ENCODE measurements at regions not wholly inside any gene's neighbourhood (a gene's known extent, or its start where the extent isn't known, plus 50 kb on each side); places are given as distances from the start of the nearest gene placed in this dataset.
"Not testable (repeated sequence)": the region's sequence is repeated elsewhere in the genome, so short reads cannot be mapped to it uniquely, and the experiment has no call there.

DNA sequence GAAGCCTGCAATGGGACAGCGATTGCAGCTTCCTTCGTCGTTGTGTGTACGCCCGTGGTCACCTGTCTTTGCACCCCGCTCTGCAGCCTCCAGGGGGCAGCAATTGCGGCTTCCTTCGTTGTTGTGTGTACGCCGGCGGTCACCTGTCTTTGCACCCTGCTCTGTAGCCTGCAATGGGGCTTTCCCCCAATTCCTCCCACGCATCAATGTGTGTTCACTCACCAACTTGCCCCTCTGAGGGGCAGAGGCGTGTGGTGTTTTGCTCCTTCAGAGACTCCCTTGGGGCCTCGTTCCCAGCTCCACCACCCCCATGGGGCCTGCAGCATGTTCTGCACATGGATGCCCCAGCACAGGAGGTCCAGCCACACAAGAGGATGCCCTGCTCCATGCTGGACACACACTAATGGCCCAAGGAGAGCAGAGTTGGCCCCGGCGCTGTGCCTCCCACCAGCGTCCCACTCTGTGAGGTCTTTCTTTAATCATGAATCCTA is 197.1 kb downstream of the LAT start:
- DNase-seq (ENCODE audit: low read depth, low spot score); in situ Hi-C loops (cut with HindIII; ENCODE audit: low sequenced_read_pairs); H3K4me3 ChIP-seq (ENCODE audit: low read depth, low read length): not testable (repeated sequence)
- TF ChIP-seq, protein P1, sequence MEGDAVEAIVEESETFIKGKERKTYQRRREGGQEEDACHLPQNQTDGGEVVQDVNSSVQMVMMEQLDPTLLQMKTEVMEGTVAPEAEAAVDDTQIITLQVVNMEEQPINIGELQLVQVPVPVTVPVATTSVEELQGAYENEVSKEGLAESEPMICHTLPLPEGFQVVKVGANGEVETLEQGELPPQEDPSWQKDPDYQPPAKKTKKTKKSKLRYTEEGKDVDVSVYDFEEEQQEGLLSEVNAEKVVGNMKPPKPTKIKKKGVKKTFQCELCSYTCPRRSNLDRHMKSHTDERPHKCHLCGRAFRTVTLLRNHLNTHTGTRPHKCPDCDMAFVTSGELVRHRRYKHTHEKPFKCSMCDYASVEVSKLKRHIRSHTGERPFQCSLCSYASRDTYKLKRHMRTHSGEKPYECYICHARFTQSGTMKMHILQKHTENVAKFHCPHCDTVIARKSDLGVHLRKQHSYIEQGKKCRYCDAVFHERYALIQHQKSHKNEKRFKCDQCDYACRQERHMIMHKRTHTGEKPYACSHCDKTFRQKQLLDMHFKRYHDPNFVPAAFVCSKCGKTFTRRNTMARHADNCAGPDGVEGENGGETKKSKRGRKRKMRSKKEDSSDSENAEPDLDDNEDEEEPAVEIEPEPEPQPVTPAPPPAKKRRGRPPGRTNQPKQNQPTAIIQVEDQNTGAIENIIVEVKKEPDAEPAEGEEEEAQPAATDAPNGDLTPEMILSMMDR (IDR thresholded peaks at IDR 0.05; ENCODE audit: low read depth, low read length), result peak; percentile 31

DNA sequence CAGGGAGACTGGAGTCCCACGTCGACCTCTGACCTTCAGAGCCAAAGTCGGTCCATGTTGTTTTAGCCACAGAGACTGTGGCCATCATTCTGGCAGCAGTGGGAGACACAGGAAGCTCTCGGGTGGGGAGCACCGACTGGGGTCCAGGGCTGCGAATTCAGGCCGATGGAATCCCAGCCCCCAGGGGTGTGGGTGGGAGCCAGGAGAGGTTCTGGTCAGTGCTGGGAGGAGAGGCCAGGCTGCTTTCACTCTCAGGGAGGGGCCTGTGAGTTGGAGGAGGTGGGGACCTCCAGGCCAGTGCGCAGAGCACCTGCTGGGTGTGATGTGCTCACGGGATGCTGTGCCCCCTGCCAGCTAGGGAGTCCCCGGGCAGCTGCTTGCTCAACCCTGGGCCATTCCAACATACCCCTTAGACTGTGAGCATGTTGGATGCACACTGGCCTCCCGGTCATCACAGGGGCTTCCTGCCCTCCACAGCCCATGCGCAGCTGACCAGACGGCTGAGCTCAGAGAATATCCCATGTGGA is 196.5 kb downstream of the LAT start:
- in situ Hi-C loops (cut with HindIII; ENCODE audit: low sequenced_read_pairs); DNase-seq (ENCODE audit: low read depth, low spot score); H3K4me3 ChIP-seq (ENCODE audit: low read depth, low read length): not testable (repeated sequence)

DNA sequence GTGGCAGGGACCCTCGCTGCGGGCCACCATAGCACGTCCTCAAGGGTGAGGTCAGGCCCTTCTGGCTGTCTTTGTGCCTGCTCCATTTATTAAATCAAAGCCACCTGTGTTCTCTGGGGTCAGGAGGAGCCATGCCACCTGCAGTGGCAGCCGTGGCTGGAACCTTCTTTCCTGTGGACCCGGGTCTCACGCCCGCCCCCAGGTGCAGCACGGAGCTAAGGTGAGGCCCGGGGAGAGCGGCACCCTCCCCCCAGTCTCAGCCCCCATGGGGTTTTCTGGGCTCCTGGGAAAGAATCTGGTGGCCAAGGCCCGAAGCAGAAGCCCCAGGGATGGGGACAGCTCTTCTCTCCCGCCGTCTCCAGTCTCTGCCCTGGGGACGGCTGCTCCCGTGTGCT is 195.4 kb downstream of the LAT start:
- in situ Hi-C loops (cut with HindIII; ENCODE audit: low sequenced_read_pairs); H3K4me3 ChIP-seq (ENCODE audit: low read depth, low read length); DNase-seq (ENCODE audit: low read depth, low spot score): not testable (repeated sequence)

DNA sequence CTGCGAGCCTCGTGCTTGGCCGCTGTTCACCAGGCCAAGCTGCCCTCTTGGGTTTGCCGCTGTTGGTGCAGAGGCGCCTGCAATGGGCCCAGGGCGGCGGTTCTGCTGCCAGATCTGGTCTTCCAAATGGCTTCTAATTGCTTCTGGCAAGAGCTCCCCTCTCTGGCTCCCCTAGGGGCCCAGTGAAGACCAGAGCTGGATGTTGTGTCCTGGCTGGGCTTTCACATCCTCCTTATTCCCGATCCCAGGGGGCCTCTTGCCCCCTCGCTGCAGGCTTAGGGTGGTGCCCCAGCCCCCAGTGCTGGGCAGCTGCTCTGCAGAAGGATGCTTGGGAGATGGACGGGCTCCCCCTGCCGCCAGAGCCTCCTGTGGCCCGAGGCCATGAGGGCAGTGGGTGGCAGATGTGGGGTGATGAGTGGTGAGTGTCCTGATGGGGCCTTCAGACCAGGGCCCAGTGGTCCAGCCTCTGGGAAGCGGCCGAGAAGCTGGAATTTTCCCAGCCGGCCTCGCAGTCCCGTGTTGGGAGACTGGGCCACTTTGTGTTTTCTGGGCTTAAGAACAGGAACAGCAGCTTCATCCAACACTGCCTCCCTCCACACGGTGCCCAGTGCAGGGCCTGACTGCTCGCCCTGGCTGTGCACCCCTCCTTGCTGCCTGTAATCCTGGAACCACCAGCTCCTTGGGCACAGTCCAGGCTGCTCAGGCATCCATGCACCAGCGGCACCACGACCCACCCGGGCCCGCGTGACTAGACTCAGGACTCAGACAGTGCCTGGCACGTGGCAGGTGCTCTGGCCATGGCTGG is 194.8 kb downstream of the LAT start:
- in situ Hi-C loops (cut with HindIII; ENCODE audit: low sequenced_read_pairs); H3K4me3 ChIP-seq (ENCODE audit: low read depth, low read length); DNase-seq (ENCODE audit: low read depth, low spot score): not testable (repeated sequence)
- TF ChIP-seq, protein P1 (IDR thresholded peaks at IDR 0.05; ENCODE audit: low read depth, low read length), result peak; percentile 29

DNA sequence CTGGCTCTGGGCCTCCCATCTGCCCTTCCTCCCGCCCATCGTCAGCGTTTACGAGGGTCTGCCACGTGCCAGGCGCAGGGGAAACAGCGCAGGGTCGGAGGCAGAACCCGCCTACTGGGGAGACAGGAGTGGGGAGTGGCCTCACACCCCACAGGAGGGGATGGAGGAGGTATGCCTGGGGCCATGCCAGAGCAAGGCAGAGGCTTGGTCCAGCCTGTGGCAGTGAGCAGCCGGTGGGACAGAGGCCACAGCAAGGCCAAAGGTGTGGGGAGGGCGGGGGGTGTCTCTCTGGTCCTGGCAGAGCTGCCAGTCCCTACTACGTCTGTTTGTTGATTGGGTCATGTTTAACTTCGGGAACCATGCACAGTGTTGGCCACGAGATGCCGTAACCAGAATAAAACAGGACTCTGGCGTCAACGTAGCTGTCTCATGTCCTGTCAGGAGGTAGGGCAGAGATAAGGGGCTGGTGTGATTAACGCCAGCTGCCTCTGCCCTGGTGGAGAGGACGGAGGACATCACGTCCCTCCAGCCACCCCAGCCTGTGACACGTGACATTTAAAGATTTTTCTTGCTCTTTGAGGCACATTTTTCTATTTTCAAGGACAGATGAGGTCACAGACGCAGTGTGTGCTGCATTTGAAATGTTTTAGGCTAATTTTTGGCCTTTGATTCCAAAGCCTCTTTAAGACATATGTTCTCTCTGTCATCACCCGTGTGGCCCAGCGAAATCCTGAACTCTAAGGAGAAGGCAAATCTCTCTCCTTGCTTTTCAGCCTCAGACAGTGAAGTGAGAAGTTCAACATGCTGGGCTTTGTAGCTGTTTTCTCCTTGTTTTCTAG is 193.3 kb downstream of the LAT start:
- DNase-seq (ENCODE audit: low read depth, low spot score); in situ Hi-C loops (cut with HindIII; ENCODE audit: low sequenced_read_pairs); H3K4me3 ChIP-seq (ENCODE audit: low read depth, low read length): not testable (repeated sequence)

DNA sequence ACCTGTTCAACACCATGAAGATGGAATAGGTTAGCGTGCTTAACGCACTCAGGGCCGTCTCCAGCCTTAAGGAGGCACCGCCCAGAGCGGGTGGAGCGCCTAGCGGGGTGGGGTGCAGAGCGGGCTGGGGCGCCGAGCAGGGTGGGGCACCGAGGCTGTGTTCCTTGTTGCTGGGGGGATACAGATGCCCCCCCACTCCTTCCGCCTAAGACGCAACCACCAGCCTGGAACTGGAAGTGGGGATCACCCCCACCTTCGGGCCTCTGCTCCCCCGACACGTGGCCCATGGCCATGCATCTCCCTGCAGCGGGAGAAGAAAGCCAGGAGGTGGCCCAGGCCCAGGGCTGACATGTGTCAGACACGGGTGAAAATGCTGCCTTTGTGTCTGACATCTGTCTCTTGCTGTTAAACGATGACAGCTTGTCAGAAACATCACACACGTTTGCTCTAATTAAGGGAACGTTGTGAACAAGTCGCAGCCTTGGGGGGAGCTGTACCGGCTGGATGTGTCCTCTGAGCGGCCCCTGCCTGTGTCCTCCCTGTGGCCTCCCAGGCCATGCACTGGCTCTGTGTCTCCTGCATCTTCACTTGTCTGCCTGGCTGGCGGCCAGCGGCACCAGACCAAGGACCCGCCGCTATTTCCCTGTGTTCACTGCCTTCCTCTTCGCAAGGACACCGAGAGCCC is 192.5 kb downstream of the LAT start:
- in situ Hi-C loops (cut with HindIII; ENCODE audit: low sequenced_read_pairs), result not testable (repeated sequence)

DNA sequence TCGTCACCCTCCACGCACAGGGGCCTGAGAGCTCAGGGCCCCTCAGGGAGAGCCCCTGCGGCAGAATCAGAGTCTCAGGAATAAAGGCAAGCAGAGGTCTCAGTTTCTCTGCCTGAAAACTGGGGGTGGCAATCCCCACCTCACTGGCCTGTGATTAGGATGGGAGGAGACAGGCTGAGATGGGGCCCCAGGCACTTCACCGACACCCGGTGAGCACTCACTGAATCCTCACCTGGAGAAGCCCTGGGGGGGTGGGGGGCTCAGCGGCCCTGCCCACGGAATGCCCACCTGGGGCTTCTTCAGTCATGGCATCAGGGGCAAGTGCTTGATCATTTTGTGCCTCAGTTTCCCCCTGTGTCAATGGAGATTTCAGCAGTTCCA is 192.0 kb downstream of the LAT start:
- in situ Hi-C loops (cut with HindIII; ENCODE audit: low sequenced_read_pairs); DNase-seq (ENCODE audit: low read depth, low spot score); H3K4me3 ChIP-seq (ENCODE audit: low read depth, low read length): not testable (repeated sequence)

More for the DNA sequence above, 192.5 kb downstream of the LAT start:
- not testable (repeated sequence) for H3K4me3 ChIP-seq (ENCODE audit: low read depth, low read length); DNase-seq (ENCODE audit: low read depth, low spot score)

DNA sequence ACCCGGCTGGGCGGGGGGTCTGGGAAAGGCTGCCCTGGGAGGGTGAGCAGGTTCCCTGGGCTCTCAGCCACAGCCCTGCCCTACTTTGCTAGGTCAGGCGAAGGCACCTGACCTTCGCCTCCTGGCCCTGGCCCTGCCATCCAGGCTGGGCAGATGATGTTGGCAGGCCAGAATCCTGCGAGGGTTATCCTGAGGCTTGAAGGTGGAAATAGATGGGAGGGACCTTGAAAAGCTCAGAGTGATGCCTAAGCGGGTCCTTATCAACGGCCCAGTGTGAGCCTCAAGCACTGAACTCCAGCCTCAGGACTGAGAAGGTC is 191.3 kb downstream of the LAT start:
- H3K4me3 ChIP-seq (ENCODE audit: low read depth, low read length); in situ Hi-C loops (cut with HindIII; ENCODE audit: low sequenced_read_pairs); DNase-seq (ENCODE audit: low read depth, low spot score): not testable (repeated sequence)

DNA sequence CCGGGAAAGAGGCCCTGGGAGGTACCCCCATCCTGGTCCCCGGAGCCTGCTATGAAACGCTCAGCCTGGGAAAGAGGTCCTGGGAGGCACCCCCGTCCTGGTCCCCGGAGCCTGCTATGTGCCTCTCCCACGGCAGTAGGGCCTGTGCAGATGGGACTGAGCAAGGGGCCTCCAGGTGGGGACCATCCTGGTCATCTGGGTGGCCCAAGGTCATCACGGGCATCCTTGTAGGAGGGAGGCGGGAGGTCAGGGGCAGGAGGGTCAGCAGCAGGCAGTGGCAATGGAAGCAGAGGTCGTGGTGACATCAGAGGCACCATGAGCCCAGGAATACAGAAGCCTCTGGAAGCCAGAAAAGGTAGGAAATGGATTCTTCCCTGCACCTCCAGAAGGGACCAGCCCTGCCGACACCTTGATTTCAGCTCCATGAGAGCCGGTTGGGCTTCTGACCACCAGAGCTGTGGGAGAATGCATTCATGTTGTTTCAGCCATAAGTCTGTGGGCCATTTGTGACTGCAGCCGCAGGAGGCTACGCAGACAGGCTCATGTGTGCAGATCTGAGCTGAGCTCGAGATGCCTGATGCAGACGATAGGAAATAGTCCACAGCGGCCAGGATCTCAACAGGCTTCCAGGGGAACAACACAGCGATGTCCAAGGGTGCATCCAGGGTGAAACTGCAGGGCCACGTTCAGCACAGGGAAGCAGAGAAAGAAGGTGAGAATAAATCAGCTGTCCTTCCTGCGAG is 190.7 kb downstream of the LAT start:
- H3K4me3 ChIP-seq (ENCODE audit: low read depth, low read length); DNase-seq (ENCODE audit: low read depth, low spot score); in situ Hi-C loops (cut with HindIII; ENCODE audit: low sequenced_read_pairs): not testable (repeated sequence)

DNA sequence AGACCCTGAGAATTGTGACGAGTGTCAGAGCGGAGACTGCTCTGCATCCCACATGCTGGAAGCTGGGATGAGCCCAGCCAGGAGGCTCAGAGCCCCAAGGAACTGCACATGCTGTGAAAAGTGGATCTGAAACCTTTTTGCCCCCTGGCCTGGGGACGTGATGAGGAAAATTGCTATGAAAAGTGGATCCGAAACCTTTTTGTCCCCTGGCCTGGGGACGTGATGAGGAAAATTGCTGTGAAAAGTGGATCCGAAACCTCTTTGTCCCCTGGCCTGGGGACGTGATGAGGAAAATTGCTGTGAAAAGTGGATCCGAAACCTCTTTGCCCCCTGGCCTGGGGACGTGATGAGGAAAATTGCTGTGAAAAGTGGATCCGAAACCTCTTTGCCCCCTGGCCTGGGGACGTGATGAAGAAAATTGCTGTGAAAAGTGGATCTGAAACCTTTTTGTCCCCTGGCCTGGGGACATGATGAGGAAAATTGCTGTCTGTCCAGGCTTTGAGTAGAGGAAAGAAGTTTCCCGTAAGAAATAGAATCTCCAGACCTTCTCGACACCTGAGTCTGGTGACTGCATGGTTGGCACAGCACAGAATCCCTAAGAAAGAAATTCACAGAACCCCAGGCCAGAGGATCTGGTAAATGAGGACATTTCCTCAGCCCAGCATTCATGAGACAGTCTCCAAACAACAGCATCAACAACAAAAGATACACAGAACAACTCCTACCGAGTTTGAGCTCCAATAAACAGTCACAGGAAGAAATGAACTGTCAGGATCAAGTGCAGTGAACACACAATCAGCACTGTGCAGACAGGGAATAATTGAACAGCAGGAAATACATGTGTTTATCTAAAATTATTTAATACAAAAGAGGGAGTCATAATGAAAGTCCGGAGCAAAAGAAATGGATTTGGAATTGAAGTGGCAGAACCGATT is 188.8 kb downstream of the LAT start:
- H3K4me3 ChIP-seq (ENCODE audit: low read depth, low read length); DNase-seq (ENCODE audit: low read depth, low spot score); in situ Hi-C loops (cut with HindIII; ENCODE audit: low sequenced_read_pairs): not testable (repeated sequence)

DNA sequence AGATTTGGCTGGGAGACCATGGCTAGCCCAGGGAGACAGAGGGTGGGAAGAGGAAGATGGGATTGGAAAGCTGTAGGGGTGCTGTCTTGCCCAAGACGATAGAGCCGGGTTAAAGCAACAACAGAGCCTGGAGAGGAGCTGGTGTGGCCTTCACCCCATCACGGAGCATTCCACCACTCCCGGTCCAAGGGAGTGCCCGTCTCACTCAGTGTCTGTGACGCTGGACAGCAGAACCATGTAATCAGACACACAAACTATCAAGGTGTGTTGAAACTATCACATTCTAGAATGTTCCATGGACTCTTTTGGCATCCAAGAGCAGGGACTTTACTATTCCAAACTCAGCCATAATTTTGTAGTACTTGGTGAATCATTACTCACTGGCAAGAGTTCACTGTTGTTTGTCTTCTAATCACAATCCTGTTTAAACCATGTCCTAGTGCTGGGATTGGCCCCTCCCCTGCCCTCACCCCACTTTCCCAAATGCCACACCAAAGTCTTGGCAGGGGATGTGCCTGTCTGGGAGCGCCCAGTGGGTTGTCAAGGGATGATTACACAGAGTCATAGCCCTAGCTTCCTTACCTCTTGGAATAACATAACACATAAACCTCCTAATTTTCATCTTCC is 187.4 kb downstream of the LAT start:
- in situ Hi-C loops (cut with HindIII; ENCODE audit: low sequenced_read_pairs); H3K4me3 ChIP-seq (ENCODE audit: low read depth, low read length); DNase-seq (ENCODE audit: low read depth, low spot score): not testable (repeated sequence)

DNA sequence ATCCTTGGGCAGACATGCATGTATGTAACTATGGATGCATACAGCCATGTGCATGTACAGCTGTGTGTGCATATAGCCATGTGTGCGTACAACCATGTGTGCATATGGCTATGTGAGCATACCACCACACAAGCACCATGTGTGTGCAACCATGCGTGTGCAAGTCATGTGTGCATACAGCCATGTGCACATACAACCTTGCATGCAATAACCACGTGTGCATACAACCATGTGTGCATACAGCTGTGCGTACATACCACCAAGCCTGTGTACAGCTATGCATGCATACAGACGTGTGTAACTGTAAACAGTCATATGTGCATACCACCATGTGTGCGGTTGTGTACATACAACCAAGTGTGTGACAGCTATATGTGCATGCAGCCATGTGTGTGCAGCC is 186.4 kb downstream of the LAT start:
- DNase-seq (ENCODE audit: low read depth, low spot score); in situ Hi-C loops (cut with HindIII; ENCODE audit: low sequenced_read_pairs); H3K4me3 ChIP-seq (ENCODE audit: low read depth, low read length): not testable (repeated sequence)
